Activated CD4-positive, alpha-beta T cell treated with anti-CD3 and anti-CD28 coated beads for 4 hours (primary cell): ENCODE measurements at regions not wholly inside any gene's neighbourhood (a gene's known extent, or its start where the extent isn't known, plus 50 kb on each side); places are given as distances from the start of the nearest gene placed in this dataset.
"Not testable (repeated sequence)": the region's sequence is repeated elsewhere in the genome, so short reads cannot be mapped to it uniquely, and the experiment has no call there.

ENCODE experiments used
- DNase-seq, 2 donors: peaks; one replicate each; pipeline ENCODE4 v3.0.0-alpha.2; 2020

DNA sequence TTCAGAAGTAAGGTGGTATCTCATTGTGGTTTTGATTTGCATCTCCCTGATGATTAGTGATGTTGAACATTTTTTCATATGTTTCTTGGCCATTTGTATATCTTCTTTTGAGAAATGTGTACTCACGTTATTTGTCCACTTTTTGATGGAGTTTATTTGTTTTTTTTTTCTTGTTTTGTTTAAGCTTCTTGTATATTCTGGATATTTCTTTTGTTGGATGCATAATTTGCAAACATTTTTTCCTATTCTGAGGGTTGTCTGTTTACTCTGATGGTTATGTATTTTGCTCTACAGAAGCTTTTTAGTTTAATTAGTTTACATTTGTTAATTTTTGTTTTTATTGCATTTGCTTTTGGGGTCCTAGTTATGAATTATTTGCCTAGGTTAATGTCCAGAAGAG lies 927.4 kb upstream of the LRFN5 start:
- no peak for DNase-seq

DNA sequence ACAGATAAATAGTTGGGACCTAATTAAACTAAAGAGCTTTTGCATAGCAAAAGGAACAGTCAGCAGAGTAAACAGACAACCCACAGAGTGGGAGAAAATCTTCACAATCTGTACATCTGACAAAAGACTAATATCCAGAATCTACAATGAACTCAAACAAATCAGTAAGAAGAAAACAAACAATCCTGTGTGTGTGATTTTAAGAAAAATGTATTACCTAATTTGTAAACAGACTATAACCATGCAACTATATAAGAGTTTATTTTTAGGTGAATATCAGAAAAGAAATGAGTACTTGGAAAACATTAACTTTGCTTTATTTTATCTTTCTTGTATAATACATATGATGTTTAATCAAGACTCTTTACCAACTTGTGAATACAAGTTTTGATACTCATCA lies 929.5 kb upstream of the LRFN5 start:
- DNase-seq, result not testable (repeated sequence)

DNA sequence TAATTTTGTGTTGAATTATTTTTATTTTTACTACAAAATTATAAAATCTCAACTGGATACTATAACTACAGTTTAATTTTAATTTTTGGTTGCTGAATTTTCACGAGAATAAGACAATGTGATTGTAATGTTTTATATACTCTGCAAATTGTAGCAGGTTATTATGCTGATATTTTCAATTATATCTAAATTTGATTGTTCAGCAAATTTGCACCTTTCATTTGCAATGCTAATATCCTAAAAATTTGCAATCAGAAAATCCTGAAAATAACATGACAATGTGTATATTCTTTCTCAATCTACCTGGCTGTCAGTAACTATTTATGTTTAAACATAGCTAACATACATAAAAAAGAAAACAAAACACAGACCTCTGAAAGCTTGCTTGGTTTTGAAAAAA lies 932.2 kb upstream of the LRFN5 start:
- no peak for DNase-seq

DNA sequence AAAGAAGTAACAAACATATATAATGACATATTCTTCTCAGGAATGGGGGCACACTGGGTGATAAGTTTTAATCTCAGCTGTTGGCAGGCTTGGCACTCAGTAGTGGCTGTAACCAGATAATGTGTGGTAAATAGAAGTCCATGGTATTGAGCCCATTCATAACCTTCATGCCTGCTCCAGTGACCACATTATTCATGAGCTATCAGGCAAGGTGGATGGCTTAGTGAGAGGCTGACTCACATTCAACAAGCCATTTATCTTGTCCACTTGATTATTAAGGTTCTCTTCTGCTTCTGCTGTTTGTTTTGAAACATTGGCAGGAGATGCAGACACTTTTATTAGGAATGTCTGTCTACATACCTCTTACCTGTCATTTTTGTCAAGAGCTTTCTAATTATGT lies 950.4 kb upstream of the LRFN5 start:
- DNase-seq, result no peak

DNA sequence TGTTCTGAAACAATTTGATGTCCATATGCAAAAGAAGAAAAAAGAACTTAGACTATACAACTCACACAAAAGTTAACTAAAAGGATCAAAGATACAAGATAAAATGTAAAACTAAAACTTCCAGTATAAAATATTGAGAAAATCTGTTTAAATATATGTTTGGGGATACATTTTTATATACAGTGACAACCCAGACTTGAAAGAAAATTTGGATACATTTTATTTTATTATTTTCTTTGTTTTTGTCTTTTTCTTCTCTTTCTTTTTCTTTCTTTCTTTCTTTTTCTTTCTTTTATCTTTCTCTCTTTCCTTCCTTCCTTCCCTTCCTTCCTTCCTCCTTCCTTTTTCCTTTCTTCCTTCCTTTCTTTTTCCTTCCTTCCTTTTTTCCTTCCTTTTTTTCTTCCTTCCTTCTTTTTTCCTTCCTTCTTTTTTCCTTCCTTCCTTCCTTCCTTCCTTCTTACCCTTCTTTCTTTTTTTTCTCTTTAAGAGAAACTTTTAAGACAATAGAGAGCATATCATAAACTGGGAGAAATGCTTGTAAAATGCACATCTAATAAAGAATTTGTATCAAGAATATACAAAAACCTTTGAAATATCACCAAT lies 954.5 kb upstream of the LRFN5 start:
- DNase-seq, result no peak

DNA sequence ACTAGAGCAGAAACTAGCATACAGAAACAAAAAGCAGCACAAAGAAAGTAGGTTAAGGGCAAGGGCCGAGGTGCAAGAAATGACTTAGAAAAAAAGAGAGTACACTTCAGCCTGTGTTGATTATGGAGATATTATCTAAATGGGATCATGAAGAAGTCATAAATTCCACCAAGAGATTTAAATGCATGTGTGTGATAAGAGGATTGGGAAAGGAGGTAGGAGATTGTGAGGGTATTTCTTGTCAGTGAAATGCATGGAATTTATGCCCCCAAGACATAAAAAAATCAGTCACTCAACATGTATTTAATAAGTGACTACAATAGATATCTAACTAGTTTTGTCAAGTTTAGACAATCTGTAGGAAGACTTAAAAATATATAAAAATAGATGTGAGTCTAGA lies 976.2 kb upstream of the LRFN5 start:
- no peak for DNase-seq

DNA sequence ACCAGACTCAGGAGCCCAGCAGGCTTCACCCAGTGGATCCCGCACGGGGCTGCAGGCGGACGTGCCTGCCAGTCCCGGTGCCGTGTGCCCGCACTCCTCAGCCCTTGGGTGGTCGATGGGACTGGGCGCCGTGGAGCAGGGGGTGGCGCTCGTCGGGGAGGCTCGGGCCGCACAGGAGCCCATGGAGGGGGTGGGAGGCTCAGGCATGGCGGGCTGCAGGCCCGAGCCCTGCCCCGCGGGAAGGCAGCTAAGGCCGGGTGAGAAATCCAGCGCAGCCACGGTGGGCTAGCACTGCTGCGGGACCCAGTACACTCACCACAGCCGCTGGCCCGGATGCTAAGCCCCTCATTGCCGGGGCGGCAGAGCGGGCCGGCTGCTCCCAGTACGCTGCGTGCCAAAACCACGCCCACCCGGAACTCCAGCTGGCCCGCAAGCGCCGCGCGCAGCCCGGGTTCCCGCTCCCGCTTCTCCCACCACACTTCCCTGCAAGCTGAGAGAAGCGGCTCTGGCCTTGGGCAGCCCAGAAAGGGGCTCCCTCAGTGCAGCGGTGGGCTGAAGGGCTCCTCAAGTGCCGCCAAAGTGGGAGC lies 977.0 kb upstream of the LRFN5 start:
- peak in 1 of 2 donors; percentile 1 for DNase-seq

DNA sequence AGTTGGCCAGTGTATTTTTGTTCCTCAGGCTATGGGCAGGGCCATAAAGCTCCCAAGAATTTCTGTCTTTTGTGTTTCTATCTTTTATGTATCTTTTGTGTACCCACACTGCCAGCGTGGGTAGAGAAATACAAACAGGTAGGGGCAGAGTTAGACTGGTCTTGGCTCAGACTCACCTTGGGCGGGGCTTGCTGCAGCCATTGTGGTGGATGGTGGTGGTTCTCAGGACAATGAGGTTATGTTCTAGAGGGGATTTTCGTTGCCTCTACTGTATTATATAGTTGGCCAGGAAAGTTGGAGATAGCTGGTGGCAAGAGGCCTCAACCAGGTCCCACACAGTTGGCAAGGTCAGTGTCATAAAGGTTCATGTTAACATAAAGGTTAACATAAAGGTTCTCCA lies 977.5 kb upstream of the LRFN5 start:
- DNase-seq, result no peak

DNA sequence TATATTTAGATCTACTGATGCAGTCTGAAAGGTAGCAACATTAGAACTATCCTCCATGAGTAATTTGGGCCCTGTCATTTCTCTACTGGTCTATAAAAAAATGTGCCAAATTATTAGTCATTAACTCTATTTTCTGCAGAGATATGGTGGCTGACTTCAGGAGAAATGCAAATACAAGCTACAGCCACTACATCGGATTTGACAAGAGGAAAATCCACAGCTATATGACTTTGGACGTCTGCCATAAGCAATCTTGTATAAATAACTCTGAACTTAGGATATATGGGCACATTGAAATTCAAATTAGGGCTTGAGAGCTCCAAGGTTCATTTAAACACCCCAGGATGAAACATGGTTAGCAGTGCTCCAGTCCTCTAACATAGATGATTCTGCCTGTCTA lies 983.0 kb upstream of the LRFN5 start:
- DNase-seq, result no peak

DNA sequence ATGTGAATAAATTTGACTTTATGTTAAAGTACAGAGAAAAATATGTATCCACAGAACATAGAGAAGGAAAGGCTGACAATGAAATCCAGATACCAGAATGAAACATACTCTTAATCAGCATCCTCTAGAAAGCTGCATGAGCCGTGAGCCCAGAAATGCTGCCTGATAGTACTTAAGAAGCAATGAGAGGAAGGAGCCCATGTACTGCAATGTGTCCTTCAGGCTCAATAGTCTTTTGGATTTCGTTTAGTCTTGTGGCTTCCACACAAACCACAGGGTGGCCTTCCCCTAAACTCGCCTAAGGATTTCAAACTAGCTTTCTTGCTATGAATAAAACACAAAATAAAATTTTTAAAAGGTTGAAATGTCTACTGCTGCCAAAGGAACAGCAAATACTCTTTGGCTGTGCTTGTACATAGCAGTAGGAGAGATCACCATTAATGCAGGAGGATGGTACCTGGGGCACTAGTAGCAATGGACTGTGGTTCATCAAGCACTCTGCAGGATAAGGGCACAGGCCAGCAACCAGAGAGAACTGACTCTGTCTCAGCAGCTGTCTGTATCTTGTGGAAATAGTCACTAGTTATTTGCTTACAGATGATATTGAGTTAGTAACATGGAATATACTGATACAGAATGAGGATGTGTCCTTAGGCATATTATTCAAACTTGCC lies 988.3 kb upstream of the LRFN5 start:
- DNase-seq, result no peak

DNA sequence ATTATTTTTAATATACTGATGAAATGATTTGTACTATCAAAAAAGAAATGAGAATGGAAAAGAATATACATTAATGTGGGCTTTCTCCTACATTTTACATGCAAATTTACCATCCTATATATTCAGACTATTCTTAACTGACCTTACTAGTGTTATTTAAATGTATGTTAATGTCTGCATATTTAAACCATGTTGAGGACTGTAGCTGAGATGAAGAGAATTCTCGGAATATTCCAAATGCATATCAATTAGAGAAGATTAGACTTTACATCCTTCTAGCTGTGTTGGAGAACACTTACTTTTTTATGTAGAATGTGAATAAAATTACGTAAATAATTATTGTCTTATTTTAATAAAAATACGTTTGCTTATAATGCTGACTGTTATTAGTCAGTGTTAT lies 990.1 kb upstream of the LRFN5 start:
- DNase-seq, result no peak

DNA sequence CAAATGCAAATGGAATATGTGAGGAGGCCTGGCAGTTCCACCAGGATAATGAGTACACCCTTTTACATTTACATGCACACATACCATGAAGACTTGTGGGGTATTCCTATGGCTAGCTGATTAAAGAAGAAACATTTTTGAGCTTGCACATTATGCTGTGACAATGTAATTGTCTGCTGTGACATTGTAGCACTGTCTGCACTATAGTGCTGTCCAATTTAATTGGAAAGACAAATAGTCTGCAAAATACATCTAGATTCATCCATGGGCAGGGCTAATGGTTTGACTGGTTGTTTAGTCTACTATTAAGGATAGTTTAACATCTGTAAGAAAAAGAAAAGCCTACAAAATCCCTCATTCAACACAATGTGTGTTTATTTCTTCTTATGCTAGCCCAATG lies 1005.6 kb upstream of the LRFN5 start:
- DNase-seq, result no peak

DNA sequence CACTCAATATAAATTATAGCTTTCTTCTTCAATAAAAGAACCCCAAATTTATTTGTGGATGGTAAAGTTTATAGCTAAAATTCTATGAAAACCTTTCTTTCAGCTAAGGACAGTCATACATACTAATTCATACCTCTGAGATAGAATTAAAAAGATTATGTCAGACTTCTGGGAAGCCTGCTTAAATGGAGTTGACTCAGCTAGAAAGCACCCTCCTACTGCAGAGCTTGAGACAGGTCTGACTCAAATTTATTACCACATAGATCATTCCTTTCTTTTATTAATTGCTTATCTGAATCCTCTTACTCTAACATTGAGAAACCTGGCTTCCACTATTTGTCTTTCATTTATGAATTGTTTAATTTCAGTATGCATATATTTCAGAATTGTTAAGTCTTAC lies 1007.0 kb upstream of the LRFN5 start:
- no peak for DNase-seq

DNA sequence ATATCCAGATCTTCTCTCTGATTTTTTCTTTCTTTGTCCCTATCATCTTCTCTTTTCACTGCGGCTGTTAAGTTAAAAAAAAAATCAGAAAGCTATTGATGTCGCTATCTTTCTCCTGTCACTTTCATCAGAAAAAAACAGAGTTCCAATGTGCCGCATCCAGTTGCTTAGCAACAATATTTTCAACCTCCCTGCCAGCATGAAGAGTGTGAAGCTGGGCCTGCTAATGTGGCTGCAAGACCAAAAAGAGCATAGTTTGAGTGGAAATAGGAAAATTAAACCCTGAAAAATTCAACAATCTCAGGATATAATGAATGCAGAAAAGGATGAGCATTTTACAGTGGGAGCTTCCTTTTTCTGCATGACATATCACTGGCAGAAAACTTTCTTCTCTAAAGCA lies 1025.4 kb upstream of the LRFN5 start:
- no peak for DNase-seq

DNA sequence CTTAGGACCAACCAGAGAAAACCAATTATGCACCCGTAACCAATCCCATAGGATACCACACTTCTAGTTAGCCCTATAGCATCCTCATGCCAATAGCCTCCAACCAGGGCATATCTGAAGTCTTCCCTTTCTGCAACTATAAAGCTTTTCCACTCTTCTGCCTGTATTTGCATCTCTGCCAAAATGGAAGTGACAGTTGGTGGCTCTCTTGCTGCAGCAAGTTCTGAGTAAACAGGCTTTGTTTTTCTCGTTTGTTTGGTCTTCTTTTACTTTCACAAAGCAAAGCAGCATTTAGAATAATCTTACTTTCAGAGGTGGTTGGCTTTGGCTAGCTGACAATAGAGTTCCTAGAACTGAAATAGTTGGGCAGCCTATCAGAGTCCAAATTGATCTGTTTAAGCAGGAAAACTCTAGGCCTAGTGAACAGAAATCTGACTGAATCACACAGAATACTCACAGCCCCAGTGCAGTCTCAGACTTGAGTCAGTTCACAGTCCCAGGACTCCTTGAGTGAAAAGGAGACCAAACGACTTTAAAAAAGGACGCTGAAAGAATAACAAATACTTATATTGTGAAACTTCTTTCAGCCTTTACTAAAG lies 1029.7 kb upstream of the LRFN5 start:
- DNase-seq, result no peak

DNA sequence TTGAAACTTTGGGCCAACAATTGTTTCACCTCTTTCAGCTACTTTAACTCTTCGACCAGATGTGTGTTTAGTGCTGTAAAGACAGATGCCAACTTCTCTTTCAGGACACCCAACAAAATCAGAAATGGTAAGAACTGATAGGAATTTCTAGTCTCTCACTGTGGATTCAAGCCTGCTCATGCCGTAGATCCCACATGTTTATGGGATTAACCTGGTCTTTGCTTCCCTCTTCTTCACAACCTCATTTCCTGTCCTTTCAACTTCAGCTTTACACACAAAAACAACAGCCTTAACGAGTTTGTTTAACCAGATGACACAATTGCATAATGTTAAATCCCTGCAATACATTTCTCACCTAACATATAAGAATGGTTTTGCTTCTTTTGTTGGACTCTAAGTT lies 1031.9 kb upstream of the LRFN5 start:
- no peak for DNase-seq

DNA sequence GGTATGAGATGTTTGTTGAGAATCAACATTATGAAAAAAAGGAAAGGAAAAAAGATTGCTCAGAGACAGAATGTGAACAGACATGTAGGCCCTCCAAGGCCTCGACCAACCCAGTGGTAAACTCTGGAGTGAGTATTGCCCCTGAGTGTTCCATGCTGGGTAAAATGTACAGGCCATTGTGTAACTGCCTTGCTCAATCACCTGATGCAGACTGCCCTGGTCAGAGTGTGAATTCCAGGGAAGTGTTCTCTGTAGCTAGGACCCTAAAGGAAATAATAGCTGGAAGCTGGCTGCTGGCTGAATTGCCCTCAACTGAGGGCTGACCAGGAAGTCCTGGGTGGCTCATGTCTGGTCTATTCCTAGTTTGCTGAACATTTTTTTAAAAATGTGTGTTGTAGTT lies 1081.4 kb upstream of the LRFN5 start:
- no peak for DNase-seq

DNA sequence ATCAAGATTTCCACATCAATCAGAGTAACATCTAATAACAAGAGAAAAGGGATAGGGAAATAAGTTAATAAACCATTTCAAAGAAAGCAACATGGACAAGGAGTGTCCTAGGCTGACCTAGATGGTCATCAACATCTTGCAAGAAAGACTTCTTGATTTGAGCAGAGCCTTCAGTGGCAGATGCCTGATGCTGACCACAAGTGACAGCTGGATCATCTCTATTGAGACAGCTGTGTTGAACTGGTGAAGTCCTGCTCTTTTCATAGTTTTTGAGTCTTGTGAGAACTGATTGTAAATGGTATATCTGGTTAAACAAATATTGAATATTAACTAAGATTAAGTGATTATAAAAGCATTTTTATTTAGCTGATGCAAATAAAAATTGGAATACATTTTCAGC lies 1083.6 kb upstream of the LRFN5 start:
- DNase-seq, result no peak

DNA sequence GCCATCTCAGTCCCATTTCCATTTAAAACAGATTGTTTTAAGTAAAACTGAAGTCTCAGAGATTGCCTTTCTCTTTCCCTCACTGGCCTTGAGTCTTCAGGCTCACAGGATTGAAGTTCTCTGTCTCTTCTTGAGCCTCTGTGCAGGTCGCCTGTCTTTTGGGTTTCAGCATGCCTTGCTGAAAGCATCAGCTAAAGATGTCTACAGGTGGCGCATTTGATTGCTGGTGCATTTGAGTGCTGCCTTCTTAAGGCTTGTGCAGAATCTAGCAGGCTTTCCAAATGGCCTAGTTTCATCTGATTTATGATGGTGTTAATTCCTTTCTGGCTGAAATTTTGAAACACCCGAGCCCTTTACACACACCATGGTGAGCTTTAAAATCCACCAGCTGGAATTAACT lies 1062.2 kb upstream of the FBXO33 start:
- no peak for DNase-seq

DNA sequence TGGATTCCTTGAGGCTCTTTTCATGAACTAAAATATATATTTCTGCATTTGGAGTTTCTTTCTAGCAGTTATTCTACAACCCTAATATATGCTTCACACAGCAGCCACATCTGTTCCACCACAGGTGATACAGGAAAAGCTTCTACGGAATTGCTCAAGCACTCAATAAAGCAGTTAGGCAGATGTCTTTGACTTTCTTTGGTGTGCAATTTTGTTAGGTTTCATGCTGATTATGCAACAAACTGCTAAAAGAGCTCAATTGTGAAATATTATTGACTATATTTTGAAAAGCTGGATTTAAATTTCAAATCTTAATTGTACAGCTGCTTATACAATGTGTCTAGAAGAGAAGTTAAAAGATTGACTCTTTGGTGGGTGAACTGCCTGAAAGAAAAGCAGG lies 1055.6 kb upstream of the FBXO33 start:
- no peak for DNase-seq

DNA sequence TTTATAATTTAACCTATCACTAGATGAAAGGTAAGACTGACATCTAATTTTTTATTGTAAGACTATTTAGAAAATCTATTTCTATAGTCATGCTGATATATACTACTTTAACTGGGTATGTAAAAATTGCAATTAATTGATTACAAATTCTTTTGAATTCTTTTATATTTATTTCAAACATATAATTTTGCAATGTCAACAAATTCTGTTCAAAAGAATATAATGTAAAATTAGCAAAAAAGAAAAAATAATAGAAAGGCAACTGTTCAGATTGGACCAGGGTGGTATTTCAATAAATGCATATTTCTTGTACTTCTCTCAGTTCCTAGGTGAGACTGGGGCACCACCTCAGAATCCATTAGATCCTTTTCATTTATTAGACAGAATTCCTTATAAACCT lies 1053.5 kb upstream of the FBXO33 start:
- DNase-seq, result no peak

DNA sequence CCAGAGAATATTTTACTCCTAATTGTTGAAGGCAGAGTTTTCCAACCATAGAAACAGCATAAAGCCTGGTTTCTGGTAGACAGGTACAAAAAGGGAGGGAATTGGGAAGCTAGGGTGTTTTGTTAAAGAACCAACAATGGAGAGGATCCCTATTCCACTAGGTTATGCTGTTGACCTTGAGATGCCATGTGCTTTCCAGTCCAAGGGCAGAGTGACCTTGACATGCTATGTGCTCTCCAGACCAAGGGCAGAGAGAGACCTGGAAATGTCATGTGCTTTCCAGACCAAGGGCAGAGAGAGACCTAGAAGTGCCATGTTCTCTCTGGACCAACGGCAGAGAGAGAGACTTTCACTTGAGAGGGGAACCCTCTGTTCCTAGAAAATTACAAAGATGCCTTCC lies 1043.8 kb upstream of the FBXO33 start:
- no peak for DNase-seq

DNA sequence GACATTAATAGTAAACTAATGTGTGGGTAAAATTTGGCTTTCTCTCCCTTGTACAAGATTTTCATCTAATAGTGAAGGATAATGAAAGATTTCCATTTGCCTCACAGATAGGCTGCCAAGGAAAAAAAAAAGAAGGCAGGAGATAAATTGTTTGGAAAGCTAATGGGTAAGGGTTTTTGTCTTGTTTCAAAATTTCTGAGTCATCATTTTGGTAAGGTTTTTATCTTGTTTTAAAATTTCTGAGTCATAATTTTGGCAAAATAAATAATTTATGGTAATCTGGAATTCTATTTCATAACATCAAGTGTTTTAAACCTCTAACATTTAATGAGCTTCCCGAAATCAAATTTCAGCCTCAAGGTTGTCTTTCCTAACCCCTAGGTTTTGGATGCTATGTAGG lies 1035.7 kb upstream of the FBXO33 start:
- no peak for DNase-seq

DNA sequence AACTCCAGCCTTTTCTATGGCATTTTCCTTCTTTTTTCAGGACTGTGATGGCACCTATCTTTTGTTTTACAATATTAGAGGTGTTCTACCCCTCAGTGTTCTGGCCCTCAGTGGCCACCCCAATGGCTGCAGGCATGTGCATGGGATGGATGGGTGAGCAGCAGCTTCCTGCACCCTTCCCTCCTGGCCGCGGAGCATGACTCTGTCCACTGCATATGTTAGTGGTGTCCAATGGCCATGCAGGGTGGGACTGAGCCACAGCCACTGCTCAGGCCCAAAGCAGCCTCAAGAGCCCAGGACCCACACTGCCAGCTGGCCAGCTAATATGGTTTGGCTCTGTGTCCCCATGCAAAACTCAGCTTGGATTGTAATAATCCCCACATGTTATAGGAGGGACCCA lies 1032.3 kb upstream of the FBXO33 start:
- no peak for DNase-seq

DNA sequence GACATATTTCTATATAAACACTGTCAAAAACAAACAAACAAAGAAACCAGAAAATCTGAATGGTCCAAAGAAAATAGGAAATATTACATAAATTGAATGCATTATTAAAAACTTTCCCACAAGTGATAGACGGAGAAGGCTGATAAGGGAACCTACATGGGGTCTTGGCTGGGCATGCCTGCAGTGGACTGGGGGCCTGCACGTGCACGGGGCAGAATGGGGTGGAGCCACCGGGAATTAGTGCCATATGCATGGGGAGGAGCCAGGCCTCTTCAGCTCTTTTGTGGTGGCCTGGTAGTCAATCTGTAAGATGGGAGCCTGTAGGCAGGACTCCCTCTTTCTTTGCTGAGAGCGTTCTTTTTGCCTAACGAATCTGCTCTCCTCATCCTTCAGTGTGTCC lies 1031.7 kb upstream of the FBXO33 start:
- DNase-seq, result no peak
